Thoracic aorta (tissue), 2 donors: ENCODE measurements at regions not wholly inside any gene's neighbourhood (a gene's known extent, or its start where the extent isn't known, plus 50 kb on each side); places are given as distances from the start of the nearest gene placed in this dataset.
"Not testable (repeated sequence)": the region's sequence is repeated elsewhere in the genome, so short reads cannot be mapped to it uniquely, and the experiment has no call there.

Source experiments
- ATAC-seq: fragments of 150-250 bp; one replicate; pipeline ENCODE4 v1.8.0; 2017; ENCODE audit warnings: low read depth; ENCODE audit not compliant: insufficient number of reproducible peaks, low FRiP score
- DNase-seq: peaks from one replicate; pipeline ENCODE4 v3.0.0-alpha.2; 2020; ENCODE audit warnings: low spot score
- H3K27ac ChIP-seq, 2 donors: fragments of 200-600 bp; sonication (generic); 1 replicate in 1 of 2; 2 replicates in 1 of 2; pipeline ENCODE4 v1.5.1; 2016; ENCODE audit warnings: mild to moderate bottlenecking in 2 of 2, moderate library complexity in 2 of 2
- H3K27me3 ChIP-seq: fragments of 200-600 bp; sonication (generic); replicated peaks from 2 replicates; pipeline ENCODE4 v1.6.0; 2016; ENCODE audit warnings: mild to moderate bottlenecking; ENCODE audit not compliant: insufficient read depth
- H3K36me3 ChIP-seq: fragments of 200-600 bp; sonication (generic); one replicate; pipeline ENCODE4 v1.5.1; 2016
- H3K4me1 ChIP-seq, 2 donors: fragments of 200-600 bp; sonication (generic); 1 replicate in 1 of 2; 2 replicates in 1 of 2; pipeline versions ENCODE4 v1.5.1 to v1.6.0; 2016; ENCODE audit warnings: low read depth in 2 of 2, mild to moderate bottlenecking in 1 of 2; ENCODE audit not compliant: control insufficient read depth in 1 of 2
- H3K4me3 ChIP-seq: fragments of 200-600 bp; sonication (generic); 2 replicates; pipeline ENCODE4 v1.5.1; 2016; ENCODE audit warnings: mild to moderate bottlenecking
- H3K9me3 ChIP-seq: fragments of 200-600 bp; sonication (generic); 2 replicates; pipeline ENCODE4 v1.5.1; 2016
- TF ChIP-seq, protein P1 (sequence below): fragments of 200-600 bp; sonication (generic); IDR thresholded peaks from one replicate; pipeline ENCODE4 v1.5.1; 2019; ENCODE audit warnings: antibody characterized with exemption

DNA sequence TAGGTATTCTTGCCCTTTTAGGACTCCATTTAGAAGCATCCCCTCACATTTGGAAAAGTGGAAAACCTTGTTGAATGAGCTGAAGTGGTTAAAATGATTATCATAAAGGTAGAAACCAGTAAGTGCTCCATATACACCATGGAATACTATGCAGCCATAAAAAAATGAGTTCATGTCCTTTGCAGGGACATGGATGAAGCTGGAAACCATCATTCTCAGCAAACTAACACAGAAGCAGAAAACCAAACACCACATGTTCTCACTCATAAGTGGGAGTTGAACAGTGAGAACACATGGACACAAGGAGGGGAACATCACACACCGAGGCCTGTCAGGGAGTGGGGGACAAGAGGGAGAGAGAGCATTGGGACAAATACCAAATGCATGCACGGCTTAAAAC lies 103.8 kb upstream of the GRK3 start:
- peaks cover 24% of the 10 kb centered on the region for H3K36me3 ChIP-seq
- H3K4me1 ChIP-seq, DNase-seq, H3K4me3 ChIP-seq, H3K27ac ChIP-seq, ATAC-seq, H3K27me3 ChIP-seq, H3K9me3 ChIP-seq: not testable (repeated sequence)

DNA sequence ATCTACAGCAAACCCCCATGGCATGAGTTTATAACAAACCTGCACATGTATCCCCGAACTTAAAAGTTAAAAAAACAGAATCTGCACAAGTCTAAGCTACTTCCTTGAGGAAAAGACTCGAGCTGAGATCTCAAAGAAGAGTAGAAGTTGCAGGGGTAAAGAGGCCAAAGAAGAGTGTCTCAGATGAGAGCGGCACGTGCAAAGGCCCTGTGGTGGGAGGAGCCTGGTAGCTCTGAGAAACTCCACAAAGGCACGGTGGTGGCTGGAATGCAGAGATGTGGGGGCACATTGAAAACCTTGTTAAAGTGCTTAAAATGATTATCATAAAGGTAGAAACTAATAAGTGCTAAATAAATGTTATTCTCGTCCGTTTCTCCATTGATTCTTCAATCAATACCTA lies 103.2 kb upstream of the GRK3 start:
- no peaks in the 10 kb centered on the region for H3K4me1 ChIP-seq
- TF ChIP-seq, protein P1, sequence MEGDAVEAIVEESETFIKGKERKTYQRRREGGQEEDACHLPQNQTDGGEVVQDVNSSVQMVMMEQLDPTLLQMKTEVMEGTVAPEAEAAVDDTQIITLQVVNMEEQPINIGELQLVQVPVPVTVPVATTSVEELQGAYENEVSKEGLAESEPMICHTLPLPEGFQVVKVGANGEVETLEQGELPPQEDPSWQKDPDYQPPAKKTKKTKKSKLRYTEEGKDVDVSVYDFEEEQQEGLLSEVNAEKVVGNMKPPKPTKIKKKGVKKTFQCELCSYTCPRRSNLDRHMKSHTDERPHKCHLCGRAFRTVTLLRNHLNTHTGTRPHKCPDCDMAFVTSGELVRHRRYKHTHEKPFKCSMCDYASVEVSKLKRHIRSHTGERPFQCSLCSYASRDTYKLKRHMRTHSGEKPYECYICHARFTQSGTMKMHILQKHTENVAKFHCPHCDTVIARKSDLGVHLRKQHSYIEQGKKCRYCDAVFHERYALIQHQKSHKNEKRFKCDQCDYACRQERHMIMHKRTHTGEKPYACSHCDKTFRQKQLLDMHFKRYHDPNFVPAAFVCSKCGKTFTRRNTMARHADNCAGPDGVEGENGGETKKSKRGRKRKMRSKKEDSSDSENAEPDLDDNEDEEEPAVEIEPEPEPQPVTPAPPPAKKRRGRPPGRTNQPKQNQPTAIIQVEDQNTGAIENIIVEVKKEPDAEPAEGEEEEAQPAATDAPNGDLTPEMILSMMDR = no peak
- peaks cover 24% of the 10 kb centered on the region for H3K36me3 ChIP-seq
- ATAC-seq = no peak
- no peak overlapping the region for H3K27ac ChIP-seq
- no peaks in the 10 kb centered on the region for H3K9me3 ChIP-seq
- no peak for DNase-seq
- H3K27me3 ChIP-seq = no peaks in the 10 kb centered on the region
- H3K4me3 ChIP-seq = no peak overlapping the region

DNA sequence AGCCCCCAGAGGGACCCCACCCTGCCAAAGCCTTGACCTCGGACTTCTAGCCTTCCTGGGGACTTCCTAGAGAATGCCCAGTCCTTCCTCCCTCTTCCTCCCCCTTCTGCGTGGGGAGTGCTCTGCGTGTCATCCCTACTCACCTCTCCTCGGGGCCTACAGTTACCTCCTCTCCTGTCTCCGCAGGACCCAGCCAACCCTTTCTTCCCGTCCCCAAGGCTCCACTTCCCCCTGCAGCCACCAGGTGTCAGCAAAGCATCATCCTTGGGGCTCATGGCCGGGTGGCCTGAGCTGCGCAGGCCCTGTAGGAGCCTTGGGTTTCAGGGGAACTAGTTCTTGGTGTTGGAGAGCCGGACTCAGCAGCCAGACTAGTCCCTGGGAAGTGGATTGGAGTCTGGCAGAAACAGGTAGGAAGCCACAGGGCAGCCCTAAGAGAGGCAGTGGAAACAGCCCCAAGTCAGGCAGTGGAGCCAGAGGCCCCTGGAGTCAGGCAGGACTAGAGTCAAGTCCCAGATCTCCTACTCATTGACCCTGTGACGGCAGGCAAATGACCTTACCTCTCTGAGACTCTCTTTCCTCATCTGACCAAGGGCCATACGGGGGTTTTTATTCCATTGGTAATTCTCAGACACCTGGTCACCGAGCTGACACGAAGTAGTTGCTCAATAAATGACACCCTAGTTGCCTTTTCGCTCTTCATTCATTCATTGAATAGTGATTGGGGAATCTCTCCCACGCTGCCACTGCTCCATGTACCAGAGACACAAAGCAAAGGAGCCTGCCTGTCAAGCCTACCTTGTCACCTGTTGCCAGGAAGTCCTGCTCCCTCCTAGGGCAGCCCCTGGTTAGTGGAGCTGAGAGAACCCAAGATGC lies 101.8 kb upstream of the GRK3 start:
- TF ChIP-seq, protein P1 = peak; percentile 96
- DNase-seq = peak; percentile 12
- H3K4me1 ChIP-seq, H3K9me3 ChIP-seq, H3K27ac ChIP-seq, H3K4me3 ChIP-seq, ATAC-seq, H3K27me3 ChIP-seq: not testable (repeated sequence)
- peaks cover 24% of the 10 kb centered on the region for H3K36me3 ChIP-seq

DNA sequence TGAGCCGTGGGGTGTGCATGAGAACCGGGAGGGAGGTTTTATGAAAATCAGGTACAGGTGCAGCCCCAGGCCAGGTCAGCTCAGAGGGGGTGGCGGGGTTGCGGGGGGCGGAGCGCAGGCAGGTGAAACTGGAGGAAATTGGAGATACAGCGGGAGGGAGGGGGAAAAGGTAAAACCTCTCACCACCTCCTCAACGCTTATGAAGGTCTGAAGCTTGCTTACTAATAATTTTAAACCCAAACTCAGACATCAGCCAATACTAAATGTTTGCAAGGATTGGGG lies 101.2 kb upstream of the GRK3 start:
- not testable (repeated sequence) for H3K9me3 ChIP-seq, H3K27ac ChIP-seq, DNase-seq, H3K27me3 ChIP-seq, ATAC-seq, H3K4me3 ChIP-seq, H3K4me1 ChIP-seq
- peaks cover 24% of the 10 kb centered on the region for H3K36me3 ChIP-seq

DNA sequence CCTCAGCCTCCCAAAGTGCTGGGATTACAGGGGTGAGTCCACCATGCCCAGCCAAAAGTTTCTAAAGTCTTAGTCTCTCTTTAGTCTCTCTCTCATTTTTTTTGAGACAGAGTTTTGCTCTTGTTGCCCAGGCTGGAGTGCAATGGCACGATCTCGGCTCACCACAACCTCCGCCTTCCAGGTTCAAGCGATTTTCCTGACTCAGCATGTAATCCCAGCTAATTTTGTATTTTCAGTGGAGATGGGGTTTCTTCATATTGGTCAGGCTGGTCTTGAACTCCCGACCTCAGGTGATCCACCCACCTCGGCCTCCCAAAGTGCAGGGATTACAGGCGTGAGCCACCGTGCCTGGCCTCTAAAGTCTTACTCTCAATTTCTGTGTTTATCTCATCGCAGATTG lies 100.1 kb upstream of the GRK3 start:
- ATAC-seq, H3K4me1 ChIP-seq, DNase-seq, H3K9me3 ChIP-seq, H3K4me3 ChIP-seq, H3K27ac ChIP-seq, H3K27me3 ChIP-seq: not testable (repeated sequence)
- H3K36me3 ChIP-seq = peaks cover 18% of the 10 kb centered on the region

DNA sequence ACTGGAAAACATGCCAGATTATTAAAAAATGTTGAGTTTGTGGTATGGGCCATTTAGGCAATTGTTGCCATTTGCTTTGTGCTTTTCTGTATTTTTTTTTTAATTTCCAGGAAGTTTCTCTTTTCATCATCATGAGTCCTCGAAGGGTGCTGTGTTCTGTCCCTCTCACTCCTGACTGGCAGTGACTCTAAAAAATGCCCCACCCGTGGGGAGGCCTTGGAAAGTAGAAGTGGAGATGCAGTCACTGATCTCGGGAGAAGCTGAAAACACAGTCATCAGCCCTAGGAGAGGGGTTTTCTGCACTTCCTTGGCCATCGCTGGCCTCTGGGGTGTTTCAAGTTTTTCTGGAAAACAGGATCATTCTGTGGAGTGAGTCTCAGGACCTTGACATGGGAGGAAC lies 98.5 kb upstream of the GRK3 start:
- Histone ChIP-seq H3K27me3 (no peaks in the 10 kb centered on the region), H3K9me3 (no peaks in the 10 kb centered on the region), H3K4me3 (no peak overlapping the region), H3K4me1 (no peaks in the 10 kb centered on the region), H3K36me3 (peaks cover 6% of the 10 kb centered on the region), H3K27ac (no peak overlapping the region)
- DNase-seq = no peak
- no peak for ATAC-seq
- TF ChIP-seq, protein P1 = no peak

DNA sequence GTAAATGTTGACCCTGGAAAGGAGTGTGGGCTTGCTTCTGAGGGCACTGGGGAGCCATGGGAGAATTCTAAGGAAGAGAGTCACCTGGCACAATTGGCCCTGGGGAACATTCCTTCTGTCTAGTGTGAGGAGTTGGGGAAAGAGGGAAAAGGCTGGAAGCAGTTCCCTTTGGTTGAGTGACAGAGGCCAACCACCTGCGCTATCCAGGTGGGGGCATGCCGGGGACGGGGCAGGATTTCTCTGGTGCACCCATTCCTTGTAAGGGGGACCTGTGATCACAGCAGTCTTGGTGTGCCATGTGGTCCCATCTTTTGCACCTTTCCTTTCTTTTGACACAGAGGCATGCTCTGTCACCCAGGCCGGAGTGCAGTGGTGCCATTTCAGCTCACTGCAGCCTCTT lies 92.1 kb upstream of the GRK3 start:
- DNase-seq (no peak), ATAC-seq (no peak)
- H3K27me3 ChIP-seq = no peaks in the 10 kb centered on the region
- peaks cover 6 to 8% of the 10 kb centered on the region in 2 donors for H3K4me1 ChIP-seq
- H3K36me3 ChIP-seq = no peaks in the 10 kb centered on the region
- no peak overlapping the region for H3K4me3 ChIP-seq
- no peak overlapping the region for H3K27ac ChIP-seq
- TF ChIP-seq, protein P1 = no peak
- no peaks in the 10 kb centered on the region for H3K9me3 ChIP-seq
